ENCODE measurements at regions not wholly inside any gene's neighbourhood (a gene's known extent, or its start where the extent isn't known, plus 50 kb on each side); places are given as distances from the start of the nearest gene placed in this dataset.

- TF ChIP-seq, protein P1, sequence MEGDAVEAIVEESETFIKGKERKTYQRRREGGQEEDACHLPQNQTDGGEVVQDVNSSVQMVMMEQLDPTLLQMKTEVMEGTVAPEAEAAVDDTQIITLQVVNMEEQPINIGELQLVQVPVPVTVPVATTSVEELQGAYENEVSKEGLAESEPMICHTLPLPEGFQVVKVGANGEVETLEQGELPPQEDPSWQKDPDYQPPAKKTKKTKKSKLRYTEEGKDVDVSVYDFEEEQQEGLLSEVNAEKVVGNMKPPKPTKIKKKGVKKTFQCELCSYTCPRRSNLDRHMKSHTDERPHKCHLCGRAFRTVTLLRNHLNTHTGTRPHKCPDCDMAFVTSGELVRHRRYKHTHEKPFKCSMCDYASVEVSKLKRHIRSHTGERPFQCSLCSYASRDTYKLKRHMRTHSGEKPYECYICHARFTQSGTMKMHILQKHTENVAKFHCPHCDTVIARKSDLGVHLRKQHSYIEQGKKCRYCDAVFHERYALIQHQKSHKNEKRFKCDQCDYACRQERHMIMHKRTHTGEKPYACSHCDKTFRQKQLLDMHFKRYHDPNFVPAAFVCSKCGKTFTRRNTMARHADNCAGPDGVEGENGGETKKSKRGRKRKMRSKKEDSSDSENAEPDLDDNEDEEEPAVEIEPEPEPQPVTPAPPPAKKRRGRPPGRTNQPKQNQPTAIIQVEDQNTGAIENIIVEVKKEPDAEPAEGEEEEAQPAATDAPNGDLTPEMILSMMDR (IDR thresholded peaks at IDR 0.05; ENCODE audit: low read length), result no peak
- TF ChIP-seq EZH2 (IDR thresholded peaks at IDR 0.05; ENCODE audit: borderline replicate concordance, low read length), result no peak
These were observed 809.6 kb upstream of the LRRN3 start for GRCh38 chr7:110281362-110281761.
